HL-60 (cell line): ENCODE measurements at regions not wholly inside any gene's neighbourhood (a gene's known extent, or its start where the extent isn't known, plus 50 kb on each side); places are given as distances from the start of the nearest gene placed in this dataset.
"Not testable (repeated sequence)": the region's sequence is repeated elsewhere in the genome, so short reads cannot be mapped to it uniquely, and the experiment has no call there.

Experiments
- DNase-seq, 2 experiments: peaks; one replicate each; pipeline ENCODE4 v3.0.0-alpha.2; 2010 to 2020; ENCODE audit warnings: low read depth in 1 of 2, low spot score in 1 of 2
- H3K27ac ChIP-seq: fragments of 250-450 bp; sonication (Bioruptor Pico); replicated peaks from 2 replicates; pipeline ENCODE4 v1.5.1; 2020; ENCODE audit warnings: mild to moderate bottlenecking, moderate library complexity
- H3K27me3 ChIP-seq: fragments of 250-450 bp; sonication (Bioruptor Pico); 2 replicates; pipeline ENCODE4 v1.5.1; 2021; ENCODE audit warnings: mild to moderate bottlenecking, moderate library complexity; ENCODE audit not compliant: insufficient read depth, poor library complexity, severe bottlenecking
- H3K4me3 ChIP-seq: replicated peaks from 2 replicates; pipeline ENCODE4 v1.5.1; 2011; ENCODE audit warnings: mild to moderate bottlenecking, control low read depth, low read length; ENCODE audit not compliant: insufficient read depth
- CTCF ChIP-seq: IDR thresholded peaks from one replicate; pipeline ENCODE4 v1.5.1; 2011; ENCODE audit warnings: low read length, control low read depth, inconsistent platforms; ENCODE audit not compliant: insufficient read depth
- GABPA ChIP-seq: IDR thresholded peaks from 2 replicates; pipeline ENCODE4 v1.6.1; 2012; ENCODE audit warnings: low read depth
- POLR2AphosphoS5 ChIP-seq: IDR thresholded peaks from 2 replicates; pipeline ENCODE4 v1.6.1; 2012; ENCODE audit warnings: low read depth
- SPI1 ChIP-seq: IDR thresholded peaks from 2 replicates; pipeline ENCODE4 v1.6.1; 2012; ENCODE audit warnings: low read depth, mild to moderate bottlenecking, borderline replicate concordance
- TF ChIP-seq, protein P1 (sequence below): IDR thresholded peaks from 2 replicates; pipeline ENCODE4 v1.6.1; 2012; ENCODE audit warnings: low read depth; ENCODE audit not compliant: insufficient replicate concordance

DNA sequence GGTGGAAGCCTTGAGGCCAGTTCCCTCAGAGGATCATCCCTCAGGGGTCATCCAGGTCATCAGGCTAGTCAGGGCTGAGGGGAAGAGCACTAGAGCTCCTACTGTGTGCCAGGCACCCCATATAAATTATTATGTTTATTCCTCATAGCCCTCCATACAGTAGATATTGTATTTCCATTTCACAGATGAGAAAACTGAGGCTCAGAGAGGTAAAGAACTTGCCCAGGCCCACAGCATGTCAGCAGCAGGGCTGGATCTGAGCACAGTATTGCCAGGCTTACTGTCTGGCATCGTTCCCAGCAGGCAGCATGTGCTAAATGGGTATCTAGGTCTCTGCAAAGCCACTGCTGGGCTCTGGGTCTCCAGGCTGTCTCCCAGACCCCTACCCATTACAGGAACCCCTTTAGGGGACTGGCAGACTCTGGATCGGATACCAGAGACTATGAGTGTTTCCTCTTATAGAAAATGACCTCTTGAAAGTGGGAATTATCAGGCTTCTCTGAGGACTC is 153.3 kb downstream of the PTPRU start:
- no peak overlapping the region for H3K27ac ChIP-seq
- TF ChIP-seq SPI1, result no peak
- no peak for TF ChIP-seq CTCF
- no peak for TF ChIP-seq POLR2AphosphoS5
- TF ChIP-seq GABPA, result no peak
- no peak overlapping the region for H3K4me3 ChIP-seq
- DNase-seq, result no peak
- H3K27me3 ChIP-seq, result no peaks in the 10 kb centered on the region

DNA sequence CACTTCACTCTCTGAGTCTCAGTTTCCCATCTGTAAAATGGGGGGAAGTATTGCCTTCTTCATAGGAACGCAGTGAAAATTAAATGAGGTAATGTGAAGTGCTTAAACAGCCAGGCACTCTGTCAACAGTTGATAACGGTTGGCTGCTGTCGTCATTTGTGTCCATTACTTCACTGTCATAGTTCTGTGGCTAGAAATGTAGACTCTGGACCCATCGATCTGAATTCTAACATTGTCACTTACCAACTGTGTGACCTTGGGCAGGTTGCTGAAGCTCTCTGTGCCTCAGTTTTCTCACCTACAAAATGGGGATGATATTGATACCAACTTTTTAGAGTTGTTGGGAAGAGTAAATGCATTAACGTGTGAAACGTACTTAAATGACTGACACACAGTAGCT is 152.6 kb downstream of the PTPRU start:
- TF ChIP-seq CTCF (no peak), GABPA (no peak), SPI1 (no peak), POLR2AphosphoS5 (no peak)
- TF ChIP-seq, protein P1, sequence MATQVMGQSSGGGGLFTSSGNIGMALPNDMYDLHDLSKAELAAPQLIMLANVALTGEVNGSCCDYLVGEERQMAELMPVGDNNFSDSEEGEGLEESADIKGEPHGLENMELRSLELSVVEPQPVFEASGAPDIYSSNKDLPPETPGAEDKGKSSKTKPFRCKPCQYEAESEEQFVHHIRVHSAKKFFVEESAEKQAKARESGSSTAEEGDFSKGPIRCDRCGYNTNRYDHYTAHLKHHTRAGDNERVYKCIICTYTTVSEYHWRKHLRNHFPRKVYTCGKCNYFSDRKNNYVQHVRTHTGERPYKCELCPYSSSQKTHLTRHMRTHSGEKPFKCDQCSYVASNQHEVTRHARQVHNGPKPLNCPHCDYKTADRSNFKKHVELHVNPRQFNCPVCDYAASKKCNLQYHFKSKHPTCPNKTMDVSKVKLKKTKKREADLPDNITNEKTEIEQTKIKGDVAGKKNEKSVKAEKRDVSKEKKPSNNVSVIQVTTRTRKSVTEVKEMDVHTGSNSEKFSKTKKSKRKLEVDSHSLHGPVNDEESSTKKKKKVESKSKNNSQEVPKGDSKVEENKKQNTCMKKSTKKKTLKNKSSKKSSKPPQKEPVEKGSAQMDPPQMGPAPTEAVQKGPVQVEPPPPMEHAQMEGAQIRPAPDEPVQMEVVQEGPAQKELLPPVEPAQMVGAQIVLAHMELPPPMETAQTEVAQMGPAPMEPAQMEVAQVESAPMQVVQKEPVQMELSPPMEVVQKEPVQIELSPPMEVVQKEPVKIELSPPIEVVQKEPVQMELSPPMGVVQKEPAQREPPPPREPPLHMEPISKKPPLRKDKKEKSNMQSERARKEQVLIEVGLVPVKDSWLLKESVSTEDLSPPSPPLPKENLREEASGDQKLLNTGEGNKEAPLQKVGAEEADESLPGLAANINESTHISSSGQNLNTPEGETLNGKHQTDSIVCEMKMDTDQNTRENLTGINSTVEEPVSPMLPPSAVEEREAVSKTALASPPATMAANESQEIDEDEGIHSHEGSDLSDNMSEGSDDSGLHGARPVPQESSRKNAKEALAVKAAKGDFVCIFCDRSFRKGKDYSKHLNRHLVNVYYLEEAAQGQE, result no peak
- H3K4me3 ChIP-seq, result no peak overlapping the region
- DNase-seq, result no peak
- H3K27me3 ChIP-seq, result no peaks in the 10 kb centered on the region
- H3K27ac ChIP-seq, result no peak overlapping the region

DNA sequence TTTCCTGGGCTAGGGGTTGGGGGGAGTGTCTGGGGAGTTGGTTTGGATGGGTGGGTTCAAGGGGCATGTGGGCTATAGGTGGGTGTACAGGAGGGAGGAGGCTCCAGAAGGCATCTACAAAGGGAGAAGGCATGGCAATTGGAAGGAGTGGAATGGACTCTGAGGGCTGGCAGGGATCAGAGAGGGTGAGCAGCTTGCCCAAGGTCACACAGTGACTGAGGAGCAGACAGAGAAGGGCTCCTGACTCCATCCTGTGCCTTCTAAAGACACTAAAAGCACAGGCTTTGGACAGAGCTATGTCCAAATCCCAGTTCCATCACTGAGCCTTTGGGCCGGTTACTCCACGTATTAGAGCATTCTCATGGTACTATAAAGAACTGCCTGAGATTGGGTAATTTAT is 151.8 kb downstream of the PTPRU start:
- H3K27ac ChIP-seq, result no peak overlapping the region
- no peak for DNase-seq
- no peaks in the 10 kb centered on the region for H3K27me3 ChIP-seq
- no peak for TF ChIP-seq CTCF
- TF ChIP-seq, protein P1, result no peak
- H3K4me3 ChIP-seq, result no peak overlapping the region

DNA sequence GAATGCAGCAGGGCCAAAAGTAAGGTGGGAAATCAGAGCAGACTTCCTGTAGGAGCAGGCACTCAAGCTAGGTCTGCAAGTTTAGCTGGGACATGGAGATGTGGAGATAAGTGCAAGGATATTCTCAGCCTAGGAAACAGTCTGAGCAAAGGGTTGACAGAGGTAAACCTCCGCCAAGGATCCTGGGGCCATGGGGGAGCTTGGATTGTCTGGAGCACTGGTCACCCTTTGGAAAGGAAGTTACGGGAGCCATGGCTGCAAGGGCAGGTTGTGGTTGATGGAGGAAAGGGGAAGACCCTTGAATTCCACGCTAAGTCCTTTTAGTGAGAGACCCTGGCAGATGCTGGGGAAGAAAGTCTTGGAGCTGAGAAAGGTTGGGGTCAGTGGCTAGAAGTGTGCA is 150.9 kb downstream of the PTPRU start:
- no peak for DNase-seq
- Histone ChIP-seq H3K27me3 (no peaks in the 10 kb centered on the region), H3K4me3 (no peak overlapping the region), H3K27ac (no peak overlapping the region)
- TF ChIP-seq GABPA (no peak), POLR2AphosphoS5 (no peak), SPI1 (no peak), CTCF (no peak)
- TF ChIP-seq, protein P1, result no peak

GRCh38 chr1:29386453-29386852 is 150.1 kb downstream of the PTPRU start:
- not testable (repeated sequence) for H3K27me3 ChIP-seq, H3K27ac ChIP-seq, DNase-seq, H3K4me3 ChIP-seq
